ACC112 (cell line): ENCODE measurements at regions not wholly inside any gene's neighbourhood (a gene's known extent, or its start where the extent isn't known, plus 50 kb on each side); places are given as distances from the start of the nearest gene placed in this dataset.

ENCODE experiments used
- H2AFZ ChIP-seq: fragments of 200-600 bp; sonication (generic); one replicate; pipeline ENCODE4 v1.6.0; 2017; ENCODE audit warnings: antibody characterized with exemption, low read length; ENCODE audit not compliant: unreplicated experiment
- H3K27ac ChIP-seq: fragments of 200-600 bp; sonication (generic); 2 replicates; pipeline ENCODE4 v1.5.1; 2014; ENCODE audit warnings: low read depth, mild to moderate bottlenecking, antibody characterized with exemption, low read length, moderate library complexity
- H3K27me3 ChIP-seq: fragments of 200-600 bp; sonication (generic); 2 replicates; pipeline ENCODE4 v1.6.1; 2014; ENCODE audit warnings: mild to moderate bottlenecking, antibody characterized with exemption, low read length, moderate library complexity, mixed read lengths; ENCODE audit not compliant: insufficient read depth
- H3K36me3 ChIP-seq: fragments of 200-600 bp; sonication (generic); 2 replicates; pipeline ENCODE4 v1.6.1; 2016; ENCODE audit warnings: mild to moderate bottlenecking, antibody characterized with exemption, low read length, moderate library complexity, mixed read lengths; ENCODE audit not compliant: insufficient read depth
- H3K4me1 ChIP-seq: fragments of 200-600 bp; sonication (generic); one replicate; pipeline ENCODE4 v1.6.1; 2016; ENCODE audit warnings: low read length, mixed read lengths; ENCODE audit not compliant: insufficient read depth, unreplicated experiment, control insufficient read depth
- H3K4me3 ChIP-seq: fragments of 200-600 bp; sonication (generic); 2 replicates; pipeline ENCODE4 v1.5.1; 2014; ENCODE audit warnings: mild to moderate bottlenecking, low read depth, low read length
- H3K79me2 ChIP-seq: fragments of 200-600 bp; sonication (generic); one replicate; pipeline ENCODE4 v1.6.0; 2016; ENCODE audit warnings: low read length; ENCODE audit not compliant: control insufficient read depth, unreplicated experiment, insufficient read depth

GRCh38 chr6:26224940-26225847 is 138.0 kb downstream of the HFE start:
- H3K27ac ChIP-seq = peak overlapping the region; percentile 89
- peaks cover 12% of the 10 kb centered on the region; the same call in 1 of the 2 replicates for H3K36me3 ChIP-seq
- H3K27me3 ChIP-seq = no peaks in the 10 kb centered on the region
- H3K4me1 ChIP-seq = peaks cover 7% of the 10 kb centered on the region
- H2AFZ ChIP-seq = peak overlapping the region; percentile 98
- no peaks in the 10 kb centered on the region for H3K79me2 ChIP-seq
- peak overlapping the region; percentile 78 for H3K4me3 ChIP-seq

- H3K36me3 ChIP-seq = peaks cover 12% of the 10 kb centered on the region; the same call in 1 of the 2 replicates
- no peaks in the 10 kb centered on the region for H3K79me2 ChIP-seq
- no peak overlapping the region for H3K27ac ChIP-seq
- no peaks in the 10 kb centered on the region for H3K27me3 ChIP-seq
- H3K4me1 ChIP-seq = peaks cover 7% of the 10 kb centered on the region
- no peak overlapping the region for H2AFZ ChIP-seq
- 0 out of 2 replicates have a peak overlapping the region, but pooled peaks have one; percentile 78 for H3K4me3 ChIP-seq
These were observed 138.8 kb downstream of the HFE start for GRCh38 chr6:26225848-26226578.

DNA sequence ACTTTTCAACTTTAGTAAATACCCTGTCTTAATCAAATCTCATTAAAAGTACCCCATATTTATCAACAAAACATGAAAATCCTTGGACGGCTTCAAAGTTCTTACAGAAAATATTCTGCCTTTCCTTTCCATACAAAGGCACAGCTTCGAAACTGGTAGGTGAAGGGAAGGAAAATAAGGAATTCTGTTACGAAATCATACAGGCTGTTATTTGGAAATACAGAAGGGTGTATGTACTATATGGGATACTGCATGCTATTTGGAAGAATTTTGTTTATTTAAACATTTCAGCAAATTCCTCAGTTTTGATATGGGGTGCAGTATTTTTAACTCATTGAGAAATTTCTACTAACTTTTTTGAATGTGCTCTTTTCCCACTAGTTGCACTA is 138.4 kb upstream of the BTN3A2 start:
- H3K79me2 ChIP-seq = no peaks in the 10 kb centered on the region
- H2AFZ ChIP-seq = no peak overlapping the region
- H3K4me3 ChIP-seq = no peak overlapping the region
- peaks cover 12% of the 10 kb centered on the region; the same call in 1 of the 2 replicates for H3K36me3 ChIP-seq
- no peaks in the 10 kb centered on the region for H3K27me3 ChIP-seq
- H3K27ac ChIP-seq = no peak overlapping the region
- peaks cover 7% of the 10 kb centered on the region for H3K4me1 ChIP-seq

- Histone ChIP-seq H3K36me3 (peaks cover 7% of the 10 kb centered on the region; the same call in 1 of the 2 replicates), H3K4me3 (no peak overlapping the region), H3K79me2 (no peaks in the 10 kb centered on the region), H3K4me1 (peaks cover 4% of the 10 kb centered on the region), H3K27ac (no peak overlapping the region), H2AFZ (no peak overlapping the region), H3K27me3 (no peaks in the 10 kb centered on the region)
These were observed 134.6 kb upstream of the BTN3A2 start for GRCh38 chr6:26230351-26230750.

GRCh38 chr6:26231006-26231587 is 133.9 kb upstream of the BTN3A2 start:
- H3K4me3 ChIP-seq = no peak overlapping the region
- no peaks in the 10 kb centered on the region for H3K79me2 ChIP-seq
- no peak overlapping the region for H2AFZ ChIP-seq
- H3K4me1 ChIP-seq = peaks cover 7% of the 10 kb centered on the region
- no peaks in the 10 kb centered on the region for H3K27me3 ChIP-seq
- H3K36me3 ChIP-seq = no peaks in the 10 kb centered on the region
- no peak overlapping the region for H3K27ac ChIP-seq

GRCh38 chr6:26232306-26232939 is 132.6 kb upstream of the BTN3A2 start:
- Histone ChIP-seq H3K4me1 (peaks cover 7% of the 10 kb centered on the region), H3K79me2 (no peaks in the 10 kb centered on the region), H3K27me3 (no peaks in the 10 kb centered on the region), H2AFZ (peak overlapping the region; percentile 58), H3K27ac (no peak overlapping the region), H3K4me3 (no peak overlapping the region), H3K36me3 (no peaks in the 10 kb centered on the region)

GRCh38 chr6:26232940-26233648 is 131.9 kb upstream of the BTN3A2 start:
- H3K27ac ChIP-seq = no peak overlapping the region
- peaks cover 7% of the 10 kb centered on the region for H3K4me1 ChIP-seq
- H3K79me2 ChIP-seq = no peaks in the 10 kb centered on the region
- H3K27me3 ChIP-seq = no peaks in the 10 kb centered on the region
- peak overlapping the region; percentile 69 for H3K4me3 ChIP-seq
- H2AFZ ChIP-seq = peak overlapping the region; percentile 58
- no peaks in the 10 kb centered on the region for H3K36me3 ChIP-seq

DNA sequence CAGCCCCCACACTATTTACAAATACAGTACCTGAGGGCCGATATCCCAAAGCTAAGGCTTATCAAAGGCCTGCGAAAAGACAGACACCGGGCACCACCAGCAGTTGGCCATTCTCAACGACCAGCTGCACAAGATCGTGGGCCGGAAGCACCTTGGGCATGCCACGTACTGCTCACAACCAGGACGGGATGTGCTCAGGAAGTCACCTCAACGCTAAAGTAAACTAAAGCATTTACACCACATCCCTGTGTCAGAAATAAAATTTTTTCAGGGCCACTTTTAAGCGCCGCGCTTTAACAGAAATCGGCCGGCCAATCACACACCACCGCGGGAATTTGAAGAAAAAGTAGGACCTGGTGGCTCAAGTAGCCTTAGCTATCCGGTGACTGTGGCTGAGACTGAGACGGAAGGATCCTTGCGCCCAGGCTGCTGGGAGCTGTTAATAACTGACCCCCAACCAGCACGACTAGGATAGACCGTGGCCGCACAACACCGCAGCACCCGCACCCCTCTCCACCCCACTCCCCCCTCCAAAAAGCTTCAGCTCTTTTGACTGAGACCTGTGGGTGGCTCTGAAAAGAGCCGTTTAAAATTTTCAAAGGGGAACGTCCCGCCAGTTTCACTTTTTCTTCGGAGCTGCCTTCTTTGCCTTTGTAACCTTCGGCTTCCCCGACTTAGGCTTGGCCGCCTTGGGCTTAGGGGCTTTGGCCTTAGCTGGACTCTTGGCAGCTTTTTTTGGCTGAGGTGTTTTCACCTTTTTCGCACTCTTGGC is 131.2 kb upstream of the BTN3A2 start:
- H3K27ac ChIP-seq = peak overlapping the region; percentile 46
- peak overlapping the region; percentile 69 for H3K4me3 ChIP-seq
- peaks cover 7% of the 10 kb centered on the region for H3K4me1 ChIP-seq
- H3K36me3 ChIP-seq = no peaks in the 10 kb centered on the region
- no peaks in the 10 kb centered on the region for H3K27me3 ChIP-seq
- no peaks in the 10 kb centered on the region for H3K79me2 ChIP-seq
- H2AFZ ChIP-seq = peak overlapping the region; percentile 88

DNA sequence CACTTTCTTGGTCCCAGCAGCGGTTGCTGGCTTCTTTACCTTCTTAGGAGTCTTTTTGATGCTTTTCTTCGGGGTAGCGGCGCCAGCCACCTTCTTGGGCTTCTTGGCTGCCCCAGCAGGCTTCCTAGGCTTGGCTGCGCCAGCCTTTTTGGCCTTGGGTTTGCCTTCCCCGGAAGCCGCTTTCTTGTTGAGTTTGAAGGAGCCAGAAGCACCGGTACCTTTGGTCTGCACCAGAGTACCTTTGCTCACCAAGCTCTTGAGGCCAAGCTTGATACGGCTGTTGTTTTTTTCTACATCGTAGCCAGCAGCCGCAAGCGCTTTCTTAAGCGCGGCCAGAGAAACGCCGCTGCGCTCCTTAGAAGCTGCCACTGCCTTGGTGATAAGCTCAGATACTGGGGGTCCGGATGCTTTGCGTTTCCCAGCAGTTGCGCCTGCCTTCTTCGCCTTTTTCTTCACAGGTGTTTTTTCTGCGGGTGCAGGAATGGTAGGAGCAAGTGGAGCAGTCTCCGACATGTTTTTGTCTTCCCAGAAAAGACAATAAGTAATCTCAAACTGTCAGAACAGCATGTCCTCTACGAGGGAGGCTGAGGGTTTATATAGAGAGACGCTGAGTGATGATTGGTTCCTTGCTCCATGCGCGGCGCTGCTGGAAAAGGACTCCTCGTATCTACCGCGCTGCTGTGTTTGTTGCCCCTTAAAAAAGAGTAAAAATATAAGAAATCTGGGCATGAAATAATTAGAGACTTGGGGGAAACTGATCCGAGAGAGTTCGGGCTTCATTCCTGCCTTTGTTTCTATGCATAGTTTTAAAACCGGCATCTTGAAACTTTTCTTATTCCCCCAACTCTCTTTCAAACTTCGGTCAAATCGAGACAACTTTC is 130.3 kb upstream of the BTN3A2 start:
- Histone ChIP-seq H2AFZ (peak overlapping the region; percentile 88), H3K27me3 (no peaks in the 10 kb centered on the region), H3K4me1 (peaks cover 7% of the 10 kb centered on the region), H3K79me2 (no peaks in the 10 kb centered on the region), H3K36me3 (no peaks in the 10 kb centered on the region), H3K27ac (peak overlapping the region; percentile 46), H3K4me3 (peak overlapping the region; percentile 69)
